GM12878 (cell line): ENCODE measurements at regions not wholly inside any gene's neighbourhood (a gene's known extent, or its start where the extent isn't known, plus 50 kb on each side); places are given as distances from the start of the nearest gene placed in this dataset.

Experiments
- ATF7 ChIP-seq: fragments of 450-650 bp; IDR thresholded peaks from 2 replicates; pipeline ENCODE4 v1.6.1; 2016; ENCODE audit warnings: low read depth, mild to moderate bottlenecking
- BCLAF1 ChIP-seq: fragments of 450-650 bp; IDR thresholded peaks from 2 replicates; pipeline ENCODE4 v1.6.1; 2017; ENCODE audit warnings: antibody characterized with exemption, mild to moderate bottlenecking, moderate library complexity
- CUX1 ChIP-seq: IDR thresholded peaks from 2 replicates; pipeline ENCODE4 v1.6.1; 2012; ENCODE audit warnings: improper control_type of control experiment, low read depth, low read length; ENCODE audit not compliant: insufficient replicate concordance
- NRF1 ChIP-seq: conservative IDR thresholded peaks from 2 replicates; pipeline ENCODE4 v1.6.1; 2011; ENCODE audit warnings: mild to moderate bottlenecking, low read depth, low read length, improper control_type of control experiment
- RAD21 ChIP-seq: IDR thresholded peaks from 2 replicates; pipeline ENCODE4 v1.6.1; 2011; ENCODE audit warnings: mild to moderate bottlenecking, low read depth, low read length, moderate library complexity; ENCODE audit not compliant: insufficient read depth
- SKIL ChIP-seq: fragments of 450-650 bp; IDR thresholded peaks from 2 replicates; pipeline ENCODE4 v1.6.1; 2017; ENCODE audit warnings: mild to moderate bottlenecking, low read depth, inconsistent platforms; ENCODE audit not compliant: poor library complexity, severe bottlenecking
- SMARCA5 ChIP-seq: fragments of 450-650 bp; IDR thresholded peaks from 2 replicates; pipeline ENCODE4 v1.6.1; 2017; ENCODE audit warnings: mild to moderate bottlenecking
- STAT3 ChIP-seq: IDR thresholded peaks from 2 replicates; pipeline ENCODE4 v1.6.1; 2011; ENCODE audit warnings: low read depth, low read length, improper control_type of control experiment
- YY1 ChIP-seq: IDR thresholded peaks from 2 replicates; pipeline ENCODE4 v1.6.1; 2011; ENCODE audit warnings: low read depth, mild to moderate bottlenecking, low read length
- ZBTB11 ChIP-seq: fragments of 450-650 bp; formaldehyde crosslinking; IDR thresholded peaks from 2 replicates; pipeline ENCODE4 v1.5.0; 2022; ENCODE audit warnings: mild to moderate bottlenecking, missing genetic modification characterization

- TF ChIP-seq CUX1 (peak; percentile 33), BCLAF1 (no peak), SMARCA5 (0 out of 2 replicates have a peak, but pooled peaks have one; percentile 5), YY1 (peak; percentile 60), NRF1 (no peak), ZBTB11 (CRISPR knock-in tag) (no peak), RAD21 (0 out of 2 replicates have a peak, but pooled peaks have one; percentile 12), SKIL (peak; percentile 25), STAT3 (no peak), ATF7 (no peak)
These were observed 107.9 kb downstream of the B3GNT2 start (continued) for GRCh38 chr2:62303788-62304187.
